Activated CD8-positive, alpha-beta T cell treated with anti-CD3 and anti-CD28 coated beads, Interleukin-2, amount 10 ng/mL, durations not matched to agents 7 days and 5 days (primary cell): ENCODE measurements at regions not wholly inside any gene's neighbourhood (a gene's known extent, or its start where the extent isn't known, plus 50 kb on each side); places are given as distances from the start of the nearest gene placed in this dataset.
"Not testable (repeated sequence)": the region's sequence is repeated elsewhere in the genome, so short reads cannot be mapped to it uniquely, and the experiment has no call there.

Experiments
- ATAC-seq: fragments of 150-1000 bp; cut with Tn5 transposase; one replicate; pipeline ENCODE4 v1.10.0; 2021; ENCODE audit warnings: moderate library complexity
- CTCF ChIA-PET: fragments of 350-600 bp; sonication (Branson Sonifier 250); formaldehyde crosslinking; loops from one replicate; lab custom pipeline; 2021; ENCODE audit warnings: antibody characterized with exemption; lab: Charles Lee
- POLR2A ChIA-PET: fragments of 350-600 bp; sonication (Branson Sonifier 250); formaldehyde crosslinking; loops from one replicate; lab custom pipeline; 2021; ENCODE audit warnings: antibody characterized with exemption; lab: Charles Lee
- DNase-seq: peaks from one replicate; pipeline ENCODE4 v3.0.0-alpha.2; 2020
- H3K27ac Mint-ChIP-seq: one replicate; pipeline ENCODE4 v1.8.0; 2021; ENCODE audit warnings: mild to moderate bottlenecking, mixed read lengths
- H3K27me3 Mint-ChIP-seq: one replicate; pipeline ENCODE4 v1.8.0; 2021; ENCODE audit warnings: low read depth, mixed read lengths
- H3K36me3 Mint-ChIP-seq: one replicate; pipeline ENCODE4 v1.8.0; 2021; ENCODE audit warnings: low read depth, mixed read lengths
- H3K4me1 Mint-ChIP-seq: one replicate; pipeline ENCODE4 v1.8.0; 2021; ENCODE audit warnings: low read depth, mixed read lengths
- H3K4me3 Mint-ChIP-seq: one replicate; pipeline ENCODE4 v1.8.0; 2021; ENCODE audit warnings: mild to moderate bottlenecking, mixed read lengths
- H3K9me3 Mint-ChIP-seq: one replicate; pipeline ENCODE4 v1.8.0; 2022; ENCODE audit warnings: mixed read lengths; ENCODE audit not compliant: insufficient read depth

DNA sequence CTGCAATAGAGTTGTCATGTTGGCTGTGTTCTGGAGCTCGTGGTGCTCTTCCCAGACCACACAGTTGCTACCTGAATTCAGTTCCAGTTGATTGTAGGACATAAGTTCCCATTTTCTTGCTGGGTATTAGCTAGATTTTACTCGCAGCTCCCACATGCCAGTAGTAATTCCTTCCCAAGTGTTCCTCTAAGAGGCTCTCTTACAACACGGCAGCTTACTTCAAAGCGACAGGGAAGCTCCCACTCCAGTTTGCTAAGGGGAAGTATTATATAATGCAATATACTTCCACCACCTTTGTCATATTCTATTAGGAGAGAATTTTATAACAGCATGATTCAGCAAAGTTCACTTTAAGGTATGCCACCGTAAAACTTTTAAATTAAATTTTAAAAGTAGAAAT, 623.0 kb downstream of the SLCO4C1 start:
- no peak for DNase-seq
- no peaks in the 10 kb centered on the region for H3K9me3 Mint-ChIP-seq
- no peaks in the 10 kb centered on the region for H3K27me3 Mint-ChIP-seq
- H3K4me1 Mint-ChIP-seq = no peaks in the 10 kb centered on the region
- H3K4me3 Mint-ChIP-seq = no peak overlapping the region
- POLR2A ChIA-PET = no interaction called here
- ATAC-seq = no peak
- H3K27ac Mint-ChIP-seq = no peak overlapping the region
- CTCF ChIA-PET = no interaction called here
- H3K36me3 Mint-ChIP-seq = no peaks in the 10 kb centered on the region

- ATAC-seq (no peak), DNase-seq (no peak)
- ChIA-PET POLR2A (no interaction called here), CTCF (no interaction called here)
- Mint-ChIP-seq H3K27me3 (no peaks in the 10 kb centered on the region), H3K4me3 (no peak overlapping the region), H3K36me3 (no peaks in the 10 kb centered on the region), H3K27ac (no peak overlapping the region), H3K4me1 (no peaks in the 10 kb centered on the region), H3K9me3 (no peaks in the 10 kb centered on the region)
Observed at GRCh38 chr5:101664071-101664791, 631.9 kb downstream of the SLCO4C1 start.

GRCh38 chr5:101663543-101663942, 632.5 kb downstream of the SLCO4C1 start:
- no peaks in the 10 kb centered on the region for H3K4me1 Mint-ChIP-seq
- CTCF ChIA-PET = no interaction called here
- H3K36me3 Mint-ChIP-seq = no peaks in the 10 kb centered on the region
- H3K9me3 Mint-ChIP-seq = no peaks in the 10 kb centered on the region
- POLR2A ChIA-PET = no interaction called here
- no peaks in the 10 kb centered on the region for H3K27me3 Mint-ChIP-seq
- no peak for DNase-seq
- no peak overlapping the region for H3K4me3 Mint-ChIP-seq
- no peak for ATAC-seq
- no peak overlapping the region for H3K27ac Mint-ChIP-seq

DNA sequence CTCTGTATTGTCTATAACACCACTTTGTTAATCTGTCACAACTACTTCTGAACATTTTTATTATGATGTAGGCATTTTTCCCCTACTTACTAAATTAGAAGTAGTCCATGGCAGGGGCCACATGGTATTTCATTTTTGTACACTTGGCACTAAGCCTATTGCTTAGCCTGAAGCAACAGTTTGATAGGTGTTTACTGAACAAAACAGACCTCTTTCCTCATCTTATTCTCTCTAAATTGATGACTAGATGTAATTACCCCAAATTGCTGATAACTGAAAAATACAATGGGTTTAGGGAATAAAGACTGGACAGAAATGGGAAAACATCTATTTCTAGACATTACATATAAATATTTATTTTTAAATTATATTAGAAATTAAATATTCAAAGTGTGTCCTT, 633.8 kb downstream of the SLCO4C1 start:
- ChIA-PET POLR2A (no interaction called here), CTCF (no interaction called here)
- no peak for ATAC-seq

DNA sequence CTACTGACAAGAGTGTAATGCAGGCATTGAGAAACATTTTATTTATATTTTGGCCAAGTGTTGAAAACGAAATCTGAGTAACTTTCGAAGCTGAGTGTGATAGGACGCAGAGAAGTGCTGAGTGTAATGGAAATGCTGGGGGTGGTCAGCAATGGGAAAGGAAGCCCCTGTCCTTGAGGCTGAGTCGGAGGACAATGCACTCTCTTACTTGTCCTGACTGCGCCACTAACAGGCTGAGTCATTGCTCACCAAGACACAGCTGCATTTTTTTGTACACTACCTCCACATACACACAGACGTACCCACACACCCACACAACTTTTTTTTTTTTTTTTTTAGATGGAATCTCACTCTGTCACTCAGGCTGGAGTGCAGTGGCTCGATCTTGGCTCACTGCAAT, 637.7 kb downstream of the SLCO4C1 start:
- DNase-seq (no peak), ATAC-seq (no peak)
- Mint-ChIP-seq H3K36me3 (no peaks in the 10 kb centered on the region), H3K27me3 (no peaks in the 10 kb centered on the region), H3K9me3 (no peaks in the 10 kb centered on the region), H3K4me3 (no peak overlapping the region), H3K4me1 (no peaks in the 10 kb centered on the region), H3K27ac (no peak overlapping the region)
- ChIA-PET CTCF (interaction anchor here (0.7 kb wide), 1 partner anchor 981 kb away, joined by 3 read pairs; no protein-coding TSS in a partner anchor), POLR2A (no interaction called here)

More for the DNA sequence above, 633.8 kb downstream of the SLCO4C1 start:
- no peak overlapping the region for H3K27ac Mint-ChIP-seq
- H3K36me3 Mint-ChIP-seq = no peaks in the 10 kb centered on the region
- H3K27me3 Mint-ChIP-seq = no peaks in the 10 kb centered on the region
- no peak for DNase-seq
- no peaks in the 10 kb centered on the region for H3K9me3 Mint-ChIP-seq
- H3K4me1 Mint-ChIP-seq = no peaks in the 10 kb centered on the region
- H3K4me3 Mint-ChIP-seq = no peak overlapping the region

GRCh38 chr5:101653996-101654395, 642.1 kb downstream of the SLCO4C1 start:
- DNase-seq (no peak), ATAC-seq (no peak)
- no peak overlapping the region for H3K27ac Mint-ChIP-seq
- no peak overlapping the region for H3K4me3 Mint-ChIP-seq
- H3K9me3 Mint-ChIP-seq = no peaks in the 10 kb centered on the region
- ChIA-PET CTCF (no interaction called here), POLR2A (no interaction called here)
- H3K27me3 Mint-ChIP-seq = no peaks in the 10 kb centered on the region
- H3K36me3 Mint-ChIP-seq = no peaks in the 10 kb centered on the region
- no peaks in the 10 kb centered on the region for H3K4me1 Mint-ChIP-seq

DNA sequence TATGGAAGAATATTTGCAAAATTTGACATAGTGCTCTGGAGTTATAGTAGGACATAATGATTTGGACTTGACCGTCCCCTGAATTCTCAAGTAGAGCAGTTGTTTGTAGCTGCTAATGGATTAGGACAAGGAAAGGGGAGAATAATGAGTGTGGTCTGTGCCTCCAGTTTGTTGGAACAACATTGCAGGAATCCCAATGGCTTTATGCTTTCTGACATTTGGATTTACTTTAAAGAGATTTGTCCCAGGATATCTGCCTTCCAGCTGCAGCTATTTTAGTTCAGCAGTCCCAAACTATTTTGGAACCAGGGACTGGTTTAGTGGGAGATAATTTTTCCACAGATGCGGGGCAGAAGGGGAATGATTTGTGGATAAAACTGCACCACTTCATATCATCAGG, 648.2 kb downstream of the SLCO4C1 start:
- no peak for ATAC-seq
- H3K9me3 Mint-ChIP-seq = no peaks in the 10 kb centered on the region
- DNase-seq = no peak
- H3K27ac Mint-ChIP-seq = no peak overlapping the region
- H3K4me1 Mint-ChIP-seq = no peaks in the 10 kb centered on the region
- no peaks in the 10 kb centered on the region for H3K27me3 Mint-ChIP-seq
- ChIA-PET POLR2A (no interaction called here), CTCF (no interaction called here)
- H3K4me3 Mint-ChIP-seq = no peak overlapping the region
- no peaks in the 10 kb centered on the region for H3K36me3 Mint-ChIP-seq

DNA sequence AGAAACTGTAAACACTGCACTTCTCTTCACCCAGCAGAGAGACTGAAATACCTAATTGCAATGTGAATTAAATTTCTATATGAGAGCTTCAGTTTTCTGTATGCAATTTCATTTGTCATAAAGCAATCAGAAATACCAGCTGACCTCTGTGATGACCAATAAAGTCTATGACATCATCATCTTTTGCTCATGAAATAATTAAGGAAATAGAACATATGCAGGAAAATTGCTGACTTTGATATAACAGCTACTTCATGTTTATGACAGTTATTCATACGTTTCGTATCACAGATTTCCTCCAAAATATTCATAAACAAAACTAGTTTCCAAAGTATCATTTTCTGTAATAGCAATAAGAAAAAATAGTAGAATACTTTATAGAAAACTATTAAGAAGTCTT, 652.3 kb downstream of the SLCO4C1 start:
- Mint-ChIP-seq H3K4me3 (no peak overlapping the region), H3K4me1 (no peaks in the 10 kb centered on the region), H3K27ac (no peak overlapping the region), H3K36me3 (no peaks in the 10 kb centered on the region), H3K9me3 (no peaks in the 10 kb centered on the region), H3K27me3 (no peaks in the 10 kb centered on the region)
- ChIA-PET CTCF (no interaction called here), POLR2A (no interaction called here)
- ATAC-seq (no peak), DNase-seq (no peak)

GRCh38 chr5:101637599-101637998, 658.5 kb downstream of the SLCO4C1 start:
- H3K27ac Mint-ChIP-seq = no peak overlapping the region
- no peaks in the 10 kb centered on the region for H3K27me3 Mint-ChIP-seq
- no peak for ATAC-seq
- H3K36me3 Mint-ChIP-seq = no peaks in the 10 kb centered on the region
- POLR2A ChIA-PET = no interaction called here
- no peak overlapping the region for H3K4me3 Mint-ChIP-seq
- DNase-seq = no peak
- CTCF ChIA-PET = no interaction called here
- no peaks in the 10 kb centered on the region for H3K9me3 Mint-ChIP-seq
- H3K4me1 Mint-ChIP-seq = no peaks in the 10 kb centered on the region

GRCh38 chr5:101627770-101628169, 668.3 kb downstream of the SLCO4C1 start:
- H3K27me3 Mint-ChIP-seq, H3K9me3 Mint-ChIP-seq, DNase-seq, ATAC-seq, H3K4me3 Mint-ChIP-seq, H3K36me3 Mint-ChIP-seq, H3K27ac Mint-ChIP-seq, POLR2A ChIA-PET, CTCF ChIA-PET, H3K4me1 Mint-ChIP-seq: not testable (repeated sequence)

DNA sequence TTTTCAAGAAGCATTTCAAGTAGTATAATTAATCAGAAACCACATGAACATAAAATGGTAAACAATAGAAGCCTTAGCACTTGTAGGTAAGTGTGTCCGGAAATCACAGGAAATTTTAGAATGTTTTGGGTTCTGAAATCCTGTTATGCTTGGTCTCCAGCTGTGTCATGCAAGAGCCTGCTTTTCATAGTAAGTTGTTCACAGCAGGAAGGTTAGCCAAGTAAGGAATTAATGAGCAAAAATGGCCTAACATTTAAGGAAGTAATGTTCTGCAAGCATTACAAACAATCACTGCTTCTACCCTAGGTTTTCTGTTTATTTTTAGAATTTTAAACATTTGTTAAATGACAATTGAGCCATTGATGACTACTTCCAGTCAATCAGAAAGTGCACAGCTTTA, 669.5 kb downstream of the SLCO4C1 start:
- DNase-seq (no peak), ATAC-seq (no peak)
- Mint-ChIP-seq H3K4me1 (no peaks in the 10 kb centered on the region), H3K27me3 (no peaks in the 10 kb centered on the region), H3K27ac (no peak overlapping the region), H3K36me3 (no peaks in the 10 kb centered on the region), H3K9me3 (peaks cover 5% of the 10 kb centered on the region), H3K4me3 (no peak overlapping the region)
- POLR2A ChIA-PET = no interaction called here
- CTCF ChIA-PET = no interaction called here

GRCh38 chr5:101611039-101611438, 685.0 kb downstream of the SLCO4C1 start:
- ATAC-seq = no peak
- H3K27me3 Mint-ChIP-seq = no peaks in the 10 kb centered on the region
- H3K9me3 Mint-ChIP-seq = no peaks in the 10 kb centered on the region
- H3K4me3 Mint-ChIP-seq = no peak overlapping the region
- CTCF ChIA-PET = no interaction called here
- DNase-seq = no peak
- H3K4me1 Mint-ChIP-seq = no peaks in the 10 kb centered on the region
- POLR2A ChIA-PET = no interaction called here
- H3K36me3 Mint-ChIP-seq = no peaks in the 10 kb centered on the region
- no peak overlapping the region for H3K27ac Mint-ChIP-seq

- CTCF ChIA-PET = no interaction called here
- H3K27me3 Mint-ChIP-seq = no peaks in the 10 kb centered on the region
Observed at GRCh38 chr5:101608322-101608721, 687.8 kb downstream of the SLCO4C1 start.

More at GRCh38 chr5:101608322-101608721, 687.8 kb downstream of the SLCO4C1 start:
- no peak overlapping the region for H3K4me3 Mint-ChIP-seq
- H3K4me1 Mint-ChIP-seq = no peaks in the 10 kb centered on the region
- no peaks in the 10 kb centered on the region for H3K9me3 Mint-ChIP-seq
- POLR2A ChIA-PET = no interaction called here
- DNase-seq (no peak), ATAC-seq (no peak)
- no peaks in the 10 kb centered on the region for H3K36me3 Mint-ChIP-seq
- H3K27ac Mint-ChIP-seq = no peak overlapping the region
